SKM-1 treated with dmso at 0.1 percent for 144 hours (cell line): ENCODE measurements at regions not wholly inside any gene's neighbourhood (a gene's known extent, or its start where the extent isn't known, plus 50 kb on each side); places are given as distances from the start of the nearest gene placed in this dataset.

ENCODE experiments used
- DNase-seq: peaks from one replicate; lab custom pipeline; 2025; ENCODE audit not compliant: unreplicated experiment; lab: John Stamatoyannopoulos, UW

GRCh38 chr11:37002831-37003230, 404.8 kb upstream of the RAG2 start:
- no peak for DNase-seq

DNA sequence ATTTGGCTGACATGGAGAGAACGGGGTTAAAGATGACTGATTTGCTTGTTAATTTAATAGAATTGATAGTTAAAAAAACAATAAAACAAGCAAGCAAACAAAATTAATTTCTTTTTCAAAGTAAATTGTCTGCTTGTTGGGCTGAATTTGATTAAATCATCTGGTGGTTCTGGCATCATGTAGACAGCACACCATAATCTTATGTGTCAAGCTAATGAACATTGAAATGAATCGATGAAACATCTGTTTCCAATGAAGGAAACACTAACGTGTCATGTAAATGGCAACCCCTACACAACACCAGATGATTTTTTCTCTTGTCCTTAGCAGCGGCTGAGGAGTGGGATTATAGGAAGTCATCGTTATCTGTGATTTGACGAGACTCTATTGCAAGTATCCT, 399.6 kb upstream of the RAG2 start:
- DNase-seq, result no peak

GRCh38 chr11:36996795-36997194, 398.8 kb upstream of the RAG2 start:
- no peak for DNase-seq

- no peak for DNase-seq
Measured at GRCh38 chr11:36994208-36994607, 396.2 kb upstream of the RAG2 start.

DNA sequence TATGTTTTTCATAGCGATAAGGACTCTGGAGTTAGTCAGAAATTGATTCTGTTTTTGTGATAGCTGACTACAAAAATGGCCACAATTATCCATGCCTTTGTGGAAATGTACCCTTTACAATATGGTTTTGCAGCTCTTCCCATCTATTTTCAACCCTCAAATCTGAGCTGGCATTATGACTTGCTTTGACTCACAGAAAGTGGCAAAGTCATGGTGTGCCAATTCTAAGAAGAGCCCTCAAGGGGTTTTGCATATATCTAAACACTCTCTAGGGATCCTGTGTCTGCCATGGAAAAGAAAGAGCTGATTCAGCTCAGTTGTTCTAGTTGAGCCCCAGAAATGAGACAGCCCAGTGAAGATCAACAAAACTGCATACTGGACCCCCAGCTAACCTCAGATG, 390.5 kb upstream of the RAG2 start:
- DNase-seq, result no peak

- no peak for DNase-seq
Measured at GRCh38 chr11:36985562-36985961, 387.5 kb upstream of the RAG2 start.

- DNase-seq, result no peak
Measured at GRCh38 chr11:36976741-36977140, 378.7 kb upstream of the RAG2 start.

- no peak for DNase-seq
Measured at GRCh38 chr11:36974771-36975170, 376.7 kb upstream of the RAG2 start.

DNA sequence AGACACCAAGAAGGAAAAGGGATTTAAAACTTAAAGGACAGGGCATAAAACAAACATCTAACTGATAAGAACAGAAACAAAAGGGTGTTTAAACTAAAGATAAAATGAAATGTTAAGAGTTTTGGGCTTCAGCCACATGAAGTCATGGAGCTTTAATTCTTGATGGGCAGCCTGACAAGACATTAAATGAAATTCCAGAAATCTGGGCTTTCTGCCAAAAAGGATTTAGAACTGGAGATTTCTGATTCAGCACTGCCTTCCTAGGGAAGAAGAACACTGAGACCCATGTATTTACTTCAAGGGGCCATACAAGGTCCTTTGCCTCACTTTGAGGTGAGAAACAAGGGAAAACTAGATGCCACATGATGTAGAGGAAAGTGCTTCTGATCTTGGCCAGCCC, 355.9 kb upstream of the RAG2 start:
- DNase-seq, result no peak

DNA sequence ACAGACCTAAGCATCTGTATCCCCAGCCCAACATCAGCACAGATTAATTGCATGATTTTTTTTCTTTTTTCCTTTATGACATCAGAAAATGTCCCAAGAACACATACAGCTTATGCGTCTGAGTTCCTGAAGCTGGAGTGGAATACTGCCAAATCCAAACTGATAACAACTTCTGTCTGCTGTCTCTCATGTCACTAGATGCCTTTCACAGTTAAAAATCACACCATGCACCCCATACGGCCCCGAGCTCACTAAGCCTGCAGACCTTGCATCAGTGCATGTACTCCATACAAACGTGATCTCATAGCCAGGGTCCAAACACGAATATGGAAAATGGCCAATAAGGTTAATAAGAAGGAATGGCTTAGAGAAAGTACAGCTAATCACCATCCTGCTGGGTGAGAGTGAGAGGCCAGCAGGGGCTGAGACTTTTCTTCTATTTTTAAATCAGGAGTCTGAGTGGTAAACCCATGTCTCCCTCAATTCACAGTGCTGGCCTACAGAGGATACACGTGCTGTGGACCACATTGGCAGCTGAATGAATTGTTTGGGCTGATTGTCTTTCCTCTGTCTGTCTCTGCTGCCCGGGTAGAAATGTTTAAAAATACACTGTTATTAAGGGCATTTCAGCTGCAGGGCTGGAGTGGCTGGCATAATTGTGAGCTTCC, 350.6 kb upstream of the RAG2 start:
- no peak for DNase-seq

GRCh38 chr11:36945384-36945783, 347.3 kb upstream of the RAG2 start:
- DNase-seq, result peak; percentile 38

DNA sequence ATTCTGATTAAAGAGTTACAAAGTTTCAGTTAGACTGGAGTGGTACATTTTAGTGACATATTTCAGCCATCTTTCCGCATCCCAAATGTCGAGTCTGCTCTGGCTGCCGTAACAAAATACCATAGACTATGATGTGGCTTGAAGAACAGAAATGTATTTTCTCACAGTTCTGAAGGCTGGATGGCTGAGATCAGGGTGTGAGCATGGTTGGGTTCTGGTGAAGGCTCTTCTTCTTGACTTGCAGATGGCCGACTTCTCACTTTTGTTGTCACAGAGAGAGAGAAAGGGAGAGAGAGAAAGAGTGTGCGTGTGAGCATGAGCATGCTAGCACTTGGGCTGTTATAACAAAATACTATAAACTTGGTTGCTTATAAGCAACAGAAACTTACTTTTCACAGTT, 335.4 kb upstream of the RAG2 start:
- no peak for DNase-seq

DNA sequence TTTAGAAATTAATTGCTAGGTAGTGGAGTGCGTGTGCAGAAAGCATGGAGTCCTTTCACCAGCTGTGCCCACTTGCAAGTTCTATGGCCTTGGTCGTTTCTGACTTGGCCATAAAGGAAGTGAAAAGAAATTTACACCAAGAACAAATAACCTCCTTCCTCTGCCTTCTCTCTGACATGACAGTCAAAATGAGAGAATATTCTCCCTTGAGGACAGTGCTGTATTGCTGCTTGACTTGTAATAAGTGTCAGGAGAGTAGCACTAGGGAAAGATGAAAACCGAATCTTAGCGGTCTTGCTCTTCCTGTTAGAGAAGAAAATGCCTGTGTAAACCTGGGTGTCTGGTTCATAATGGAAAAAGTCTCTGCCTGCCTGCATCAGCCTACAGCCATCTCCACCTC, 333.1 kb upstream of the RAG2 start:
- no peak for DNase-seq

- DNase-seq, result no peak
Measured at GRCh38 chr11:36930256-36930655, 332.2 kb upstream of the RAG2 start.

- no peak for DNase-seq
Measured at GRCh38 chr11:36929401-36929800, 331.4 kb upstream of the RAG2 start.

GRCh38 chr11:36928621-36929020, 330.6 kb upstream of the RAG2 start:
- DNase-seq, result no peak

GRCh38 chr11:36899800-36900199, 301.8 kb upstream of the RAG2 start:
- no peak for DNase-seq

- DNase-seq, result no peak
Measured at GRCh38 chr11:36890841-36891240, 292.8 kb upstream of the RAG2 start.

DNA sequence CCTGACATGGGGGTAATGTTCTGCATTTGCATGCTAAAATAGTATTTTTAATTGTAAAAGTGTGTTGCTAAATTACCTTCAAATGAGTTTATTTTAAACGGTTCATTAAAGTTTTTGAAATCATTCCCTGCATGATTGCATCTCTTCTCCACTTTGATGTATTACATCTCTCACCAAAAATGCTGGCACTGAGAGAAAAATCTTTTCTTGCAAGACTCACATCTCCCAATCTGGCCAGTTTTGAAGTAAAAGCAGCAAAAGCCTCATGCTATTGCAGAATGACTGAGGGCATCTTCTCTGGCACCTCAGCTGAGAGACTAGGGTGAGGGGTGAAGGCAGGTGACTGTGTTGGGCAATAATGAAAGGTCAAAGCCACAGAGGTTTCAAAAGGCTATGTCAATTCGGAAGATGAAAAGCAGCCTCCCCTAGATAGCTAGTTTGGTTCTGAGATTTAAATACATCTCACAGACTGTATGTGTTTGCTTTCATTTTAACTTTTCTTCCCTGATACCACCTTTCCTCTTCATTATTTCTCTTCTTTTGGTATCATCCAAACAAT, 292.2 kb upstream of the RAG2 start:
- no peak for DNase-seq

DNA sequence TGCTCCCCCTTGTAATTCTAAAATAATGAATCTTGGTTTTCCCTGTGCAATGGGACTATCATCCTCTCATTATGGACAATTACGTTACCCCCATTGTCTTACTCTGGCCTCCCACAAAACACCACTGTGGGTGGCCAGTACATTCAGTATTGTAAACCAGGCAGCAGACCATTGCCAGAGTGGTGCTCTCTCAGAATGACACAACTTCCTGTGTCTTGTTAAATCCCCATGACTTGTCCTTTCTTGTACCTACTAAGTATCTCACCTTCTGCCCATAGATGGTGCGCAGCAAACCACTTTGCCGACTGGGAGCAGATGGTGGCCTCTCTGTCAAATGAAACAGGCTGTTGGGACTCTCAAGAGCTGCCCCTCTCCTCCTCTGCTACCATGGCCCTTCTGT, 287.1 kb upstream of the RAG2 start:
- no peak for DNase-seq

GRCh38 chr11:36878737-36879136, 280.7 kb upstream of the RAG2 start:
- no peak for DNase-seq

DNA sequence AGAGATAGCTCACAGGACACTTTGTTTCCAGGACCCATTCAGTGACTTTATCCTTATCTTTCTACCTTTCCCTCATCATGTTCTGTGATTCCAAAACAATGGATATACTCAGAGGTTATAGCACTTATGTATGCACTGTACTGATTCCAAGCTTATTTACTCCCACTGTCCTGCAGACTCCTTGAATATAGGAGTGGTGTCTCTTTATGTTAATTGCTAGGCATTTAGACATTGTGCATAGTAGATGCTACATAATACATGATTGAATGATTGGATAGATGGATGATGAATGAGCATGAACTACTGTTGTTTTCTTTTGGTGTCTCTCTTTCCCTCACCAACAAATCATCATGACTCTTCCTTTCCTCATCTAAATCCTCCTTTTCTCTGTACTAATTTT, 279.1 kb upstream of the RAG2 start:
- DNase-seq, result no peak

DNA sequence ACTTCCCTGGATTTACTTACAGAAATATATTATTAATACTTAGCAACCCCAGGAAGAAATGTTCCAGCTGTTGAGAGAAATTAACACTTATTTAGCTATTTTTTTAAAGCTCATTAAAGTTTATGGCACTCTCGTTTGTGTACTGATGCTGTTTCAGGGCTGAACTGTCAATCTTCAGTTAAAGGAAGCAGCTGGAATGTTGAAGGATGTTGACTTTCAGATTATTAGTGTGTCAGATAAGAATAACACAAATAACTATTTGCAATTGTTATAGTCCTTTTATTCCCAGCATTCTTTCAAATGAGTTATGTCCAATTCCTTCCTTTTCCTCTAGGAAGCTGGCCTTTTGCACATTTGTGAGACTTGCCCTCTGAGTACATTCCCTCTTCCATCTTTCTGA, 278.2 kb upstream of the RAG2 start:
- DNase-seq, result no peak
